ENCODE measurements at regions not wholly inside any gene's neighbourhood (a gene's known extent, or its start where the extent isn't known, plus 50 kb on each side); places are given as distances from the start of the nearest gene placed in this dataset.
"Not testable (repeated sequence)": the region's sequence is repeated elsewhere in the genome, so short reads cannot be mapped to it uniquely, and the experiment has no call there.

GRCh38 chr13:63345835-63346234 is 1930.2 kb upstream of the PCDH20 start:
- no peak for FAIRE-seq

DNA sequence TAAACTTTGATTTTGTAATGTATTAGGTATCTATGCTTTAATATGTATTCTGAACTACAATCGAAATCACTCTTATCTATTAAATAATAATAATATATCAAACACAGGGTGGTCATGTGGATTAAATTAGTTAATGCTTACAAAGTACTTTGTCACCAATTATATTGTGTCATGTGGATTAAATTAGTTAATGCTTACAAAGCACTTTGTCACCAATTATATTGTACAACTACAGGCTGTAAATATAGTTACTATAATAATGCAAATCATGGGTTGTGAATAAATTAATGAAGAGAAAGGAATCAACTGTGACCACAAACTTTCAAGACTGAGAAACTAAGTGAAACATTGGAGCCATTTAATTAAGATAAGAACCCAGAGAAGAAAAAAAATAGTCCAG is 1929.1 kb upstream of the PCDH20 start:
- FAIRE-seq = no peak

GRCh38 chr13:63337921-63338320 is 1922.3 kb upstream of the PCDH20 start:
- FAIRE-seq = no peak

- no peak for FAIRE-seq
Measured at GRCh38 chr13:63337041-63337440, 1921.4 kb upstream of the PCDH20 start.

DNA sequence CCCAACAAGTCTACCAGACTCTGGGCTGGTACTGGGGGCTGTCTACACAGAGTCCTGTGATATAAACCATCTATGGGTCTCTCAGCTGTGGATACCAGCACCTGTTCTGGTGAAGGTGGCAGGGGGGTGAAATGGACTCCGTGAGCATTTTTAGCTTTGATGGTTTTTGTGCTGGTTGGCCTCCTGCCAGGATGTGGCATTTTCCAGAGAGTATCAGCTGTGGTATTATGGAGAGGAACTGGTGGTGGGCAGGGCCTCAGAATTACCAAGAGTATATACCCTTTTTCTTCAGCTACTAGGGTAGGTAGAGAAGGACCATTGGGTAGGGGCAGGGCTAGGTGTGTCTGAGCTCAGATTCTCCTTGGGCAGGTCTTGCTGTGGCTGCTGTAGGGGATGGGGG is 1920.9 kb upstream of the PCDH20 start:
- FAIRE-seq = no peak

GRCh38 chr13:63327584-63327983 is 1911.9 kb upstream of the PCDH20 start:
- FAIRE-seq = no peak

- FAIRE-seq = no peak
Measured at GRCh38 chr13:63323441-63323840, 1907.8 kb upstream of the PCDH20 start.

GRCh38 chr13:63311587-63311986 is 1895.9 kb upstream of the PCDH20 start:
- FAIRE-seq = no peak

DNA sequence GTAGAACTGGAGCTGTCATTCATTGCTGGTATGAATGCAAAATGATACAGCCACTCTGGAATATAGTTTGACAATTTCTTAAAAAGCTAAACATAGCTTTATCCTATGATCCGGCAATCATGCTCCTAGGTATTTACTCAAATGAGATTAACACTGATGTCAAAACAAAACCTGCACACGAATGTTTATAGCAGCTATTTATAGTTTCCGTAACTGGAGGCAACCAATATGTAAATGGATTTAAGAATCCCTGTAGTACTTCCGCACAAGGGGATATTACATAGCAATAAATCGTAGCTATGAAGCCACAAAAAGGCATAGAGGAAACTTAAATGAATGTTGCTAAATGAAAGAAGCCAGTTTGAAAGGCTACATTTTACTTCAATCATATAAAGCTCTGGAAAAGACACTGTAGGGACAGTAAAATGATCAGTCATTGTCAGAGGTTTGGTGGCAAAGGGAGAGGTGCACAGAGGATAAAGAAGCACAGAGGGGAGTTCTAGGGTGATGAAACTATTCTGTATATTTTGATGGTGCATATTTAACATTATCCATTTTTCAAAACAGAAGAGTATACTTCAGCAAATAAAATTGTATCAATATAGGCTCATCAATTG is 1893.0 kb upstream of the PCDH20 start:
- no peak for FAIRE-seq

- FAIRE-seq = no peak
Measured at GRCh38 chr13:63307228-63307627, 1891.6 kb upstream of the PCDH20 start.

GRCh38 chr13:63305641-63306133 is 1890.0 kb upstream of the PCDH20 start:
- FAIRE-seq = no peak

DNA sequence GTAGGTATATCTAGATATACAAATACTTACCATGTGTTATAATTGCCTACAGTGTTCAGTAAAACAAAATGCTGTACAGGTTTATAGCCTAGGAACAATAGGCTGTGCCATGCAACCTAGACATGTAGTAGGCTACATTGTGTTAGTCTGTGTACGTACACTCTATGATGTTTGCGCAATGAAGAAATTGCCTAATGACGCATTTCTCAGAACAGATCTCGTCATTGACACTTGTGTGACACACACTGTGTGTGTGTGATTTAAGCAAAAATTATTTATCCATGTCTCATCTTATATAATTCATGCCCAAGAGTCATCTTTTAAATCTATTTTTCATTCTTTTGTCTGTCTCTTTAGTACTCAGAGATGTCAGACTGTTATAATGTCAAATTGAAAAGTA is 1888.8 kb upstream of the PCDH20 start:
- no peak for FAIRE-seq

- no peak for FAIRE-seq
Measured at GRCh38 chr13:63299866-63300394, 1884.3 kb upstream of the PCDH20 start.

GRCh38 chr13:63297163-63297562 is 1881.5 kb upstream of the PCDH20 start:
- no peak for FAIRE-seq

DNA sequence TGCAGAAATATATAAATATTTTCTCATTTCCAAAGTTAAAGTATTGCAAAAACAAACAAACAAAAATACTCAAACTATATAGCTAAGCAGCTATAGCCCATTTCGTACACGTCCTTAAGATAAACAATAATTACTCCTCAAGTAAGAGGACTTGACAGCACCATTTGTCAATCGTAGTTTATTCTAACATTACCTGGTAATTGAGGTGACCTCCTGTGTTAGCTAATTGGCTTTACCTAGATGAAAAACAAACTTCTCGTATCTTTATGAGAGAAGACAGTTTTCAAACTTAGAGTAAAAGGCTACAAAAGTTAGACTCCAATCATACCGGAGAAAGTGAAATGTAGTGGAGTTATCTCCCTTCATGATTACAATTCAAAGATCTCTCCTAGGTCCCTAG is 1876.1 kb upstream of the PCDH20 start:
- no peak for FAIRE-seq

GRCh38 chr13:63288576-63288975 is 1872.9 kb upstream of the PCDH20 start:
- no peak for FAIRE-seq

- FAIRE-seq = no peak
Measured at GRCh38 chr13:63287926-63288325, 1872.3 kb upstream of the PCDH20 start.

DNA sequence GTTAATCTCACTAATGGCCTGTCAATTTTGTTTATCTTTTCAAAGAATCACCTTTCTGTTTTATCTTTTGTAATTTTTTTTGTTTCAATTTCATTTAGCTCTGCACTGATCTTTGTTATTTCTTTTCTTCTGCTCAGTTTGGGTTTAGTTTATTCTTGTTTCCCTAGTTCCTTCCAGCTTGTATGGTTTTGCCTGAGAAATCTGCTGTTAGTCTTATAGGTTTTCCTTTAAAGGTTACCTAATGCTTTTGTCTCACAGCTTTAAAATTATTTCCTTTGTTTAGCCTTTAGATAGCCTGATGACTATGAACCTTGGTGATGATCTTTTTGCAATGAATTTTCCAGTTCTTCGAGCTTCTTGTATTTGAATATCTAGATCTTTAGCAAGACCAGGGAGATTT is 1869.8 kb upstream of the PCDH20 start:
- no peak for FAIRE-seq

- no peak for FAIRE-seq
Measured at GRCh38 chr13:63279136-63279535, 1863.5 kb upstream of the PCDH20 start.

- FAIRE-seq = no peak
Measured at GRCh38 chr13:63274772-63275171, 1859.1 kb upstream of the PCDH20 start.

DNA sequence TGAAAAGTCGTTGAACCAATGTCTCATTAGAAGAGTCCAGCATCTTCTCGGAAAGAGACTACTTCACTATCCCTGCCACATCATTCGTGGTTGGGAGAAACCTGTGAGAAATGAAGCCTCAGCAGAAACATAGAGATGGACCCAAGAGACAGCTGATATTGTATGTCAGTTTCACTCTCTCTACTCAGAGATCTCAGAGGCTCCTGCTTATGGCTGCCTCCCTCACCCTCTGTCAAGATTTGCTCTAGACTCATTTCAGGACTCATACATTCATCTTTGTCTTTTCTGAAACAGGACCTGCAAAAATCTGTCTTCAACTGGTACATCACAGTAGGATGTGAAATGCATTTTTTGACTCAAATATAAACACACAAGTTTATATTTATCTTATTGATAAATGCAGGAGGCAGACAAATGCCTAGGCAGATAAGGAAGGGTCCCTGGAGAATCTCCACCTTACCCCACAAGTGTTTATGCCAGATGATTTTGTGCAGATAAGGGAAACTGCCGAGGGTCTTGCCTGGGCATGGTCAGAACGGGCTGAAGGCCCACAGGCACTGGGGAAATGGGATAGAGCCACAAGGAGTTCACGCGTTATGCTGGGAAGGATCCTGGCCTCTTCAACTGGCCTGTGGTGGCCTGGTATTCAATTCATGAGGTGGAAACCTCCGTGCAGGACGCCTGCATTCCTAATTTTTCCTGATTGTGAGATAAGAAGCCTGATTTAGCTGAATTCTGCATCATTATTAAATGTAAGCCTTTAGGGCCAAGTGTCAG is 1834.0 kb upstream of the PCDH20 start:
- FAIRE-seq = no peak

DNA sequence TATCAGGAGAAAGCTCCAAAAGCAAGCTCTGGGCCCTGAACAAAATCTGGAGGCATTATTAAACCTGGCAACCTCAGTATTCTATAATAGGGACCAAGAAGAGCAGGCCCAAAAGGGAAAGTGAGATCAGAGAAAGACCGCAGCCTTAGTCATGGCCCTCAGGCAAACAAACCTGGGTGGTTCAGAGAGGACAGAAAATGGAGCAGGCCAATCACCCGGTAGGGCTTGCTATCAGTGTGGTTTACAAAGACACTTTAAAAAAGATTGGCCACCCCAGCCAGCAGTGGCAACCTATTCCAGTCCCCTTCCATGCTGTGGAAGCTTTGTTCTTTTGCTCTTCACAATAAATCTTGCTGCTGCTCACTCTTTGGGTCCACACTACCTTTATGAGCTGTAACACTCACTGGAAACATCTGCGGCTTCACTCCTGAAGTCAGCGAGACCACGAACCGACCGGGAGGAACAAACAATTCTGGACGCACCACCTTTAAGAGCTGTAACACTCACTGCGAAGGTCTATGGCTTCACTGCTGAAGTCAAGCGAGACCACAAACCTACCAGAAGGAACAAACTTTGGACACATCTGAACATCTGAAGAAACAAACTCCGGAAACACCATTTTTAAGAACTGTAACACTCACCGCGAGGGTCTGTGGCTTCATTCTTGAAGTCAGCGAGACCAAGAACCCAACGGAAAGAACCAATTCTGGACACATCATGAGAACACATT is 1821.2 kb upstream of the PCDH20 start:
- not testable (repeated sequence) for FAIRE-seq

DNA sequence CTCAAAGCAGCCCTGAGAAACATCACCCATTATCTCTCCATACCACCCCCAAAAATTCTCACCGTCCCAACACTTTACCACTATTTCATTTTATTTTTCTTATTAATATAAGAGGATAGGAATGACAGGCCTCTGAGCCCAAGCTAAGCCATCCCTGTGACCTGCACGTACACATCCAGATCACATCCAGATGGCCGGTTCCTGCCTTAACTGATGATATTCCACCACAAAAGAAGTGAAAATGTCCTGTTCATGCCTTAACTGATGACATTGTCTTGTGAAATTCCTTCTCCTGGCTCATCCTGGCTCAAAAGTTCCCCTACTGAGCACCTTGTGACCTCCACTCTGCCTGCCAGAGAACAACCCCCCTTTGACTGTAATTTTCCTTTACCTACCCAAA is 1802.9 kb upstream of the PCDH20 start:
- FAIRE-seq = not testable (repeated sequence)

Data from colon (tissue), 2 donors.